Right lobe of liver (tissue), 4 donors: ENCODE measurements at regions not wholly inside any gene's neighbourhood (a gene's known extent, or its start where the extent isn't known, plus 50 kb on each side); places are given as distances from the start of the nearest gene placed in this dataset.

ENCODE experiments used
- CTCF ChIP-seq, 4 donors: fragments of 200-600 bp in 3 of 4; fragments of 450-650 bp in 1 of 4; IDR thresholded peaks; one replicate each; pipeline versions ENCODE4 v1.5.1 to v1.8.0; 2016 to 2022; ENCODE audit warnings: antibody characterized with exemption in 4 of 4, mild to moderate bottlenecking in 2 of 4
- POLR2A ChIP-seq: fragments of 450-650 bp; IDR thresholded peaks from one replicate; pipeline ENCODE4 v1.6.1; 2017; ENCODE audit warnings: antibody characterized with exemption, mild to moderate bottlenecking
- donor health status: DM: no; HTN: no; CAD: no.
- donor health status: DM: no; HTN: no; CAD: no.
- donor health status: DM: no; HTN: yes; CAD: no.

- TF ChIP-seq CTCF (IDR thresholded peaks at IDR 0.05): no peak
- no peak for TF ChIP-seq POLR2A
Observed at GRCh38 chr5:125185740-125186139, 439.3 kb upstream of the ZNF608 start.
